Spleen (tissue), 11 donors: ENCODE measurements at regions not wholly inside any gene's neighbourhood (a gene's known extent, or its start where the extent isn't known, plus 50 kb on each side); places are given as distances from the start of the nearest gene placed in this dataset.

ENCODE experiments used
- DNase-seq: peaks from one replicate; pipeline ENCODE4 v3.0.0-alpha.2; 2020
- H3K27ac ChIP-seq, 8 donors: fragments of 200-600 bp; sonication (generic) in 7 of 8; 1 replicate in 4 of 8; 2 replicates in 4 of 8; pipeline versions ENCODE4 v1.5.0 to v1.8.0; 2016 to 2021; ENCODE audit warnings: inconsistent platforms in 4 of 8, mild to moderate bottlenecking in 4 of 8, moderate library complexity in 1 of 8
- H3K27me3 ChIP-seq, 7 donors: fragments of 200-600 bp; sonication (generic) in 6 of 7; replicated peaks in 1 of 7; 1 replicate in 4 of 7; 2 replicates in 3 of 7; pipeline versions ENCODE4 v1.5.0 to v1.8.0; 2016 to 2021; ENCODE audit warnings: inconsistent platforms in 3 of 7, mild to moderate bottlenecking in 1 of 7
- H3K36me3 ChIP-seq, 6 donors: fragments of 200-600 bp; sonication (generic) in 5 of 6; 1 replicate in 4 of 6; 2 replicates in 2 of 6; pipeline versions ENCODE4 v1.5.0 to v1.8.0; 2016 to 2021; ENCODE audit warnings: inconsistent platforms in 2 of 6
- H3K4me1 ChIP-seq, 6 donors: fragments of 200-600 bp; sonication (generic) in 5 of 6; 1 replicate in 3 of 6; 2 replicates in 3 of 6; pipeline versions ENCODE4 v1.5.0 to v1.8.0; 2016 to 2021; ENCODE audit warnings: inconsistent platforms in 3 of 6
- H3K4me3 ChIP-seq, 8 donors: fragments of 200-600 bp; sonication (generic) in 7 of 8; 1 replicate in 4 of 8; 2 replicates in 4 of 8; pipeline versions ENCODE4 v1.5.0 to v1.8.0; 2016 to 2021; ENCODE audit warnings: inconsistent platforms in 4 of 8, mild to moderate bottlenecking in 4 of 8, moderate library complexity in 2 of 8
- H3K9me3 ChIP-seq, 8 donors: fragments of 200-600 bp; sonication (generic) in 7 of 8; 1 replicate in 4 of 8; 2 replicates in 4 of 8; pipeline versions ENCODE4 v1.5.0 to v1.8.0; 2016 to 2021; ENCODE audit warnings: inconsistent platforms in 4 of 8
- POLR2A ChIP-seq, 3 donors: fragments of 450-650 bp; IDR thresholded peaks; one replicate each; pipeline ENCODE4 v1.5.1; 2017; ENCODE audit warnings: antibody characterized with exemption in 3 of 3, mild to moderate bottlenecking in 1 of 3
- POLR2AphosphoS5 ChIP-seq, 3 donors: sonication (generic); formaldehyde crosslinking; IDR thresholded peaks; one replicate each; pipeline ENCODE4 v1.5.1; 2017; ENCODE audit warnings: antibody characterized with exemption in 3 of 3
- WGBS, 5 donors: extraction: QIAGEN DNeasy Blood & Tissue Kit in 3 of 5; methylation state at CpG; one replicate each; pipeline versions ENCODE4 v1.1.5 to v1.1.7; 2013 to 2018; 5-methylcytosine and 5-hydroxymethylcytosine counted together
- intact Hi-C: fragments of 100-400 bp; cut with DNase I; formaldehyde crosslinking; loops from one replicate; pipeline ENCODE4 v1.15.0; 2023; ENCODE audit warnings: low total_unique reads
- TF ChIP-seq, protein P1 (sequence below), 11 experiments: fragments of 200-600 bp in 7 of 11; fragments of 450-650 bp in 4 of 11; sonication (generic) in 4 of 11; IDR thresholded peaks in 8 of 11; conservative IDR thresholded peaks in 3 of 11; 1 replicate in 7 of 11; 2 replicates in 4 of 11; pipeline versions ENCODE4 v1.4.0 to v1.8.0; 2016 to 2021; ENCODE audit warnings: antibody characterized with exemption in 11 of 11, inconsistent platforms in 4 of 11, mild to moderate bottlenecking in 1 of 11
- donor health status: healthy with polysubstance abuse.
- donor health status: DM: no; HTN: no; CAD: no; lungs with moderate emphysema.
- donor health status: DM: no; HTN: no; CAD: no.
- donor health status: Bipolar disorder and iron deficiency.
- donor health status: healthy.
- donor health status: DM: no; HTN: no; CAD: no.
- donor health status: DM: yes; HTN: yes; CAD: no.

DNA sequence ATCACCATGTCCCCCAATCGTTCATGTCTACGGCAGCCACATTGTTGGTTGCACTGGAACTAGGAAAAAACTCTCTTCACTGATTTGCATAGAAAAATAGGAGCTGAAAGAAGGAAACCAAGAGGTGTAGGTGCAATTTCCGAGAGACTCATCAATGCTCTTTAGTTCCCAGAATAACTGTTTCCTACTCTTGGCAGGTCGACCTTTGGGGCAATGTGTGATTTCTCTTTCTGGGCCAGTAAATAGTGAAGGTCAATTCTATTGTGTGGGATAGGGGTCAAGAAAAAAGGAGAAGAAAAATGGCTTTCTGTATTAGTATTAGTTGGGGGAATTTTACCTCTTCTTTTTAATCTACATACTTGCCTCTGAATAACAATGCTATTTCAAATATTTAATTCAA is 55.9 kb upstream of the PDE5A start:
- Histone ChIP-seq H3K36me3 (no peaks in the 10 kb centered on the region), H3K4me1 (no peaks in the 10 kb centered on the region), H3K9me3 (no peaks in the 10 kb centered on the region), H3K4me3 (no peak overlapping the region), H3K27ac (no peak overlapping the region), H3K27me3 (no peaks in the 10 kb centered on the region)
- 66 to 82% (median 72%) methylated on average over 4 of the region's 4 CpGs for WGBS, 5 donors
- no peak for TF ChIP-seq POLR2A (IDR thresholded peaks at IDR 0.05)
- TF ChIP-seq, protein P1, sequence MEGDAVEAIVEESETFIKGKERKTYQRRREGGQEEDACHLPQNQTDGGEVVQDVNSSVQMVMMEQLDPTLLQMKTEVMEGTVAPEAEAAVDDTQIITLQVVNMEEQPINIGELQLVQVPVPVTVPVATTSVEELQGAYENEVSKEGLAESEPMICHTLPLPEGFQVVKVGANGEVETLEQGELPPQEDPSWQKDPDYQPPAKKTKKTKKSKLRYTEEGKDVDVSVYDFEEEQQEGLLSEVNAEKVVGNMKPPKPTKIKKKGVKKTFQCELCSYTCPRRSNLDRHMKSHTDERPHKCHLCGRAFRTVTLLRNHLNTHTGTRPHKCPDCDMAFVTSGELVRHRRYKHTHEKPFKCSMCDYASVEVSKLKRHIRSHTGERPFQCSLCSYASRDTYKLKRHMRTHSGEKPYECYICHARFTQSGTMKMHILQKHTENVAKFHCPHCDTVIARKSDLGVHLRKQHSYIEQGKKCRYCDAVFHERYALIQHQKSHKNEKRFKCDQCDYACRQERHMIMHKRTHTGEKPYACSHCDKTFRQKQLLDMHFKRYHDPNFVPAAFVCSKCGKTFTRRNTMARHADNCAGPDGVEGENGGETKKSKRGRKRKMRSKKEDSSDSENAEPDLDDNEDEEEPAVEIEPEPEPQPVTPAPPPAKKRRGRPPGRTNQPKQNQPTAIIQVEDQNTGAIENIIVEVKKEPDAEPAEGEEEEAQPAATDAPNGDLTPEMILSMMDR (IDR thresholded peaks at IDR 0.05 in 8 of 11, conservative IDR thresholded peaks at IDR 0.05 in 3 of 11), result no peak
- TF ChIP-seq POLR2AphosphoS5 (IDR thresholded peaks at IDR 0.05), result no peak
- intact Hi-C loops, result no loop called here
- DNase-seq, result no peak

DNA sequence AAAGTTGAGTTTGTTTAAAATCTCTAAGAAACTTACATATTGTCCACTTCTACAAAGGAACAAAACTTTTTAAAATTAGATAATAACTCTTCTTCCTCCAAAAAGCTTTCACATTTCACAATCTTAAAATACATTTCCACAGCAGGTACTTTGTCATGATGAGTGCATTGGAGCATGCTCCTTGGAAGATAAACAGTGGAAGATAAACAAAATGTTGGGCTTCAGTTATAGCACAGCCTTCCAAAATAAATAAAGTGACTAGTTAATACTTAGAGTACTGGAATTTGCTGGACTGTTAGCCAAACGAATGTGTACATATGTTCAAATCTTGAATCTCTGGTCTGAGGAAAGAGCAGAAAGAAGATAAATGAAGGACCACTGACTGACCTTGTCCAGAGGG is 54.9 kb upstream of the PDE5A start:
- no peak for TF ChIP-seq POLR2AphosphoS5 (IDR thresholded peaks at IDR 0.05)

GRCh38 chr4:119682099-119682498 is 53.5 kb upstream of the PDE5A start:
- intact Hi-C loops, result no loop called here
- no peak overlapping the region for H3K27ac ChIP-seq

More for the DNA sequence above, 54.9 kb upstream of the PDE5A start:
- WGBS, 5 donors, result 42 to 78% (median 58%) methylated on average over 1 of the region's 1 CpG
- Histone ChIP-seq H3K4me3 (no peak overlapping the region), H3K27me3 (no peaks in the 10 kb centered on the region), H3K9me3 (no peaks in the 10 kb centered on the region), H3K36me3 (no peaks in the 10 kb centered on the region), H3K4me1 (no peaks in the 10 kb centered on the region), H3K27ac (no peak overlapping the region)
- intact Hi-C loops, result no loop called here
- no peak for DNase-seq

DNA sequence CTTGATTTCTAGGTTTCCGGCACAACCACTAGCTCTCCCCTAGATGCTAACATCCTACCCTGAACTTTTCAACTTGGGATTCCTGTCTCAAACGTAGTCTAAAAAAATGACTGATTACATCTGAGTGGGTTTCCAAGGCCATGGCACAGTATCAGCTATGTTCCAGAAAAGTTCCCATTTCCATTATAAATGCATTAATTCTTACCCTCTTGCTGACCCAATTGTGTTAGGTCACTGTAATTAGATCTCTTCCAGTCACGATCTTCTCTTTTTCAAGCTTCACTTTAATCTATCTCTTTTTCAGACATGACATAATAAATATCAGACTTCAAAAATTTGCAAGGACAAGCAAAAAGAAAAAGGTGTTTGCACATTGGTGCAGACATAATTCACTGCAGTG is 50.6 kb upstream of the PDE5A start:
- no peak overlapping the region for H3K4me3 ChIP-seq
- 33 to 38% (median 36%) methylated on average over 3 of the region's 3 CpGs for WGBS, 5 donors

More at GRCh38 chr4:119682099-119682498, 53.5 kb upstream of the PDE5A start:
- no peaks in the 10 kb centered on the region for H3K4me1 ChIP-seq
- no peaks in the 10 kb centered on the region for H3K9me3 ChIP-seq
- 83 to 93% (median 85%) methylated on average over 2 of the region's 2 CpGs for WGBS, 5 donors
- H3K36me3 ChIP-seq, result no peaks in the 10 kb centered on the region
- no peak for DNase-seq
- TF ChIP-seq POLR2AphosphoS5 (IDR thresholded peaks at IDR 0.05), result no peak
- TF ChIP-seq, protein P1 (IDR thresholded peaks at IDR 0.05 in 8 of 11, conservative IDR thresholded peaks at IDR 0.05 in 3 of 11), result no peak
- TF ChIP-seq POLR2A (IDR thresholded peaks at IDR 0.05), result no peak
- H3K27me3 ChIP-seq, result no peaks in the 10 kb centered on the region
- no peak overlapping the region for H3K4me3 ChIP-seq

More for the DNA sequence above, 50.6 kb upstream of the PDE5A start:
- no peaks in the 10 kb centered on the region for H3K4me1 ChIP-seq
- no peak for TF ChIP-seq POLR2A (IDR thresholded peaks at IDR 0.05)
- no peak for TF ChIP-seq POLR2AphosphoS5 (IDR thresholded peaks at IDR 0.05)
- TF ChIP-seq, protein P1 (IDR thresholded peaks at IDR 0.05 in 8 of 11, conservative IDR thresholded peaks at IDR 0.05 in 3 of 11), result no peak
- no peaks in the 10 kb centered on the region for H3K36me3 ChIP-seq
- DNase-seq, result no peak
- H3K27me3 ChIP-seq, result no peaks in the 10 kb centered on the region
- intact Hi-C loops, result no loop called here
- no peak overlapping the region for H3K27ac ChIP-seq
- no peaks in the 10 kb centered on the region for H3K9me3 ChIP-seq
